Fibroblast of pulmonary artery (primary cell): ENCODE measurements at regions not wholly inside any gene's neighbourhood (a gene's known extent, or its start where the extent isn't known, plus 50 kb on each side); places are given as distances from the start of the nearest gene placed in this dataset.

ENCODE experiments used
- DNase-seq: peaks from one replicate; pipeline ENCODE4 v3.0.0-alpha.2; 2010; ENCODE audit warnings: low read depth
- H3K4me3 ChIP-seq: replicated peaks from 2 replicates; pipeline ENCODE4 v1.5.1; 2011; ENCODE audit warnings: low read depth, mild to moderate bottlenecking, control low read depth, low read length, moderate library complexity
- CTCF ChIP-seq: IDR thresholded peaks from 2 replicates; pipeline ENCODE4 v1.5.1; 2011; ENCODE audit warnings: mild to moderate bottlenecking, control low read depth, low read length, inconsistent platforms; ENCODE audit errors: missing control alignments

GRCh38 chr11:116066777-116067176 lies 562.6 kb upstream of the CADM1 start:
- TF ChIP-seq CTCF: no peak
- H3K4me3 ChIP-seq: no peak overlapping the region
- no peak for DNase-seq

GRCh38 chr11:116065986-116066385 lies 561.8 kb upstream of the CADM1 start:
- TF ChIP-seq CTCF: no peak
- no peak for DNase-seq
- no peak overlapping the region for H3K4me3 ChIP-seq

GRCh38 chr11:116065191-116065895 lies 561.1 kb upstream of the CADM1 start:
- no peak for DNase-seq
- no peak overlapping the region for H3K4me3 ChIP-seq
- TF ChIP-seq CTCF: no peak

GRCh38 chr11:116062490-116063171 lies 558.4 kb upstream of the CADM1 start:
- no peak overlapping the region for H3K4me3 ChIP-seq
- TF ChIP-seq CTCF: no peak
- no peak for DNase-seq

GRCh38 chr11:116062129-116062489 lies 557.9 kb upstream of the CADM1 start:
- H3K4me3 ChIP-seq: no peak overlapping the region
- TF ChIP-seq CTCF: no peak
- DNase-seq: no peak

- DNase-seq: no peak
- TF ChIP-seq CTCF: no peak
- H3K4me3 ChIP-seq: no peak overlapping the region
Observed at GRCh38 chr11:116061322-116061721, 557.1 kb upstream of the CADM1 start.

GRCh38 chr11:116059919-116060318 lies 555.7 kb upstream of the CADM1 start:
- DNase-seq: no peak
- H3K4me3 ChIP-seq: no peak overlapping the region
- no peak for TF ChIP-seq CTCF
